PFSK-1 (cell line): ENCODE measurements at regions not wholly inside any gene's neighbourhood (a gene's known extent, or its start where the extent isn't known, plus 50 kb on each side); places are given as distances from the start of the nearest gene placed in this dataset.

Source experiments
- FOXP2 ChIP-seq: optimal IDR thresholded peaks from 2 replicates; pipeline ENCODE3; 2011; ENCODE audit warnings: borderline replicate concordance, control low read depth, inconsistent platforms; ENCODE audit not compliant: insufficient read depth; ENCODE audit errors: extremely low read length, extremely low read depth
- POLR2AphosphoS5 ChIP-seq: IDR thresholded peaks from 2 replicates; pipeline ENCODE4 v1.6.1; 2012; ENCODE audit warnings: low read depth, mild to moderate bottlenecking, control low read depth, low read length, moderate library complexity
- SIN3A ChIP-seq: IDR thresholded peaks from 2 replicates; pipeline ENCODE4 v1.6.1; 2012; ENCODE audit warnings: mild to moderate bottlenecking, low read length, moderate library complexity, borderline replicate concordance; ENCODE audit not compliant: insufficient read depth
- TAF1 ChIP-seq: IDR thresholded peaks from 2 replicates; pipeline ENCODE4 v1.6.1; 2012; ENCODE audit warnings: low read length, control low read depth, borderline replicate concordance; ENCODE audit not compliant: insufficient read depth
- TF ChIP-seq, protein P1 (sequence below), 2 experiments: IDR thresholded peaks; 2 replicates each; pipeline versions ENCODE4 v1.6.1 to v1.8.0; 2011 to 2012; ENCODE audit warnings: low read depth in 2 of 2, low read length in 2 of 2, control low read depth in 1 of 2, inconsistent platforms in 1 of 2, mild to moderate bottlenecking in 1 of 2, moderate library complexity in 1 of 2; ENCODE audit not compliant: insufficient read depth in 1 of 2

DNA sequence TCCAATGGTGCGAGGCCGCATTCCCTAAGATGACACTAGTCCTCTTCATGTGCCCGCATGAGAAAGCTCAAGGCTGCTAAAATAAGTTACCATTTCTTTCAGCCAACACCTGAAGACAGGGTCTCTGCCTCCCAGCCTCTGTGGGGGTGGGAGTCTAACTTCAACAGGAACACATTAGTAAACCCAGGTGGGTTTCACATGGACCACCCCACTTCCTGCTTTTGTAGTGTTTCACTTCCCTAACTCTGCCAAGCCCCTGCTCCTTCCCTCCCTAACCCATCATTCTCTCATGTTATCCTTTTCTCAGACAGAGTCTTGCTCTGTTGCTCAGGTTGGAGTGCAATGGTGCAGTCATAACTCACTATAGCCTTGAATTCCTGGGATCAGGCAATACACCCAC lies 783.6 kb downstream of the UQCRFS1 start:
- TF ChIP-seq FOXP2: no peak
- TF ChIP-seq POLR2AphosphoS5: no peak
- no peak for TF ChIP-seq TAF1
- no peak for TF ChIP-seq SIN3A
- TF ChIP-seq, protein P1, sequence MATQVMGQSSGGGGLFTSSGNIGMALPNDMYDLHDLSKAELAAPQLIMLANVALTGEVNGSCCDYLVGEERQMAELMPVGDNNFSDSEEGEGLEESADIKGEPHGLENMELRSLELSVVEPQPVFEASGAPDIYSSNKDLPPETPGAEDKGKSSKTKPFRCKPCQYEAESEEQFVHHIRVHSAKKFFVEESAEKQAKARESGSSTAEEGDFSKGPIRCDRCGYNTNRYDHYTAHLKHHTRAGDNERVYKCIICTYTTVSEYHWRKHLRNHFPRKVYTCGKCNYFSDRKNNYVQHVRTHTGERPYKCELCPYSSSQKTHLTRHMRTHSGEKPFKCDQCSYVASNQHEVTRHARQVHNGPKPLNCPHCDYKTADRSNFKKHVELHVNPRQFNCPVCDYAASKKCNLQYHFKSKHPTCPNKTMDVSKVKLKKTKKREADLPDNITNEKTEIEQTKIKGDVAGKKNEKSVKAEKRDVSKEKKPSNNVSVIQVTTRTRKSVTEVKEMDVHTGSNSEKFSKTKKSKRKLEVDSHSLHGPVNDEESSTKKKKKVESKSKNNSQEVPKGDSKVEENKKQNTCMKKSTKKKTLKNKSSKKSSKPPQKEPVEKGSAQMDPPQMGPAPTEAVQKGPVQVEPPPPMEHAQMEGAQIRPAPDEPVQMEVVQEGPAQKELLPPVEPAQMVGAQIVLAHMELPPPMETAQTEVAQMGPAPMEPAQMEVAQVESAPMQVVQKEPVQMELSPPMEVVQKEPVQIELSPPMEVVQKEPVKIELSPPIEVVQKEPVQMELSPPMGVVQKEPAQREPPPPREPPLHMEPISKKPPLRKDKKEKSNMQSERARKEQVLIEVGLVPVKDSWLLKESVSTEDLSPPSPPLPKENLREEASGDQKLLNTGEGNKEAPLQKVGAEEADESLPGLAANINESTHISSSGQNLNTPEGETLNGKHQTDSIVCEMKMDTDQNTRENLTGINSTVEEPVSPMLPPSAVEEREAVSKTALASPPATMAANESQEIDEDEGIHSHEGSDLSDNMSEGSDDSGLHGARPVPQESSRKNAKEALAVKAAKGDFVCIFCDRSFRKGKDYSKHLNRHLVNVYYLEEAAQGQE (IDR thresholded peaks at IDR 0.05; ENCODE audit: insufficient read depth in 1 of 2, low read depth in 2 of 2, low read length in 2 of 2): no peak

DNA sequence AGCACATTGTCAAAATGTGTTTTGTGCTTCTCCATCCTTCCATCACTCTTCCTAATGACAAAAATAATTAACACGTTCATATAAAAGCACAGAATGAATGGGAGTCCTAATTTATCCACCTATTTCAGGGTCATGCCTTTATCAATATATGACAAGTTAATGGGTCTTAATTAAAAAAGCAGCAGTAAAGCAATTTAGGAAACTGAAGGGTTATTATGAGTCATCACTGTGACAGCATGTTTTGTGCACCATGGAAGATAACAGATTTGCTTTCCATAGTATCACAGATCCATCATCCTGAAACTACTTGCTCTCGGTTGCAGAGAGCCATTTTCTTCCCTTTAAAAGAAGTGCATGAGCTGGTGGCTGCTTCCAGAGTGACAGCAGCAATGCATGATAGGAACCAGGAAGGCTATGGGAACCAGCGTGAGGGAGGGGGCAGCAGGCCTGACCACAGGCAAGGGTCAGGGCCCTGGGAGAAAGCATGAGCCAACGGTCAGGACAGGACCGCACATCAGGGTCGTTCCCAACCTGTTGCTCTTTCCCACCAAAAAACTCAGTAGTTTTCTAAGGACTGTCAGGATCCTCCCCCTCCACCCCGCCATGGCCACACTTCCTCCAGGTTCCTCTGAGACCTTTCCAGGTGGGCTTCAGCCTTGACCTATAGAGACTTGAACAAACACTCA lies 784.1 kb downstream of the UQCRFS1 start:
- no peak for TF ChIP-seq POLR2AphosphoS5
- TF ChIP-seq FOXP2: no peak
- TF ChIP-seq, protein P1 (IDR thresholded peaks at IDR 0.05; ENCODE audit: insufficient read depth in 1 of 2, low read depth in 2 of 2, low read length in 2 of 2): no peak
- TF ChIP-seq SIN3A: no peak
- TF ChIP-seq TAF1: no peak

DNA sequence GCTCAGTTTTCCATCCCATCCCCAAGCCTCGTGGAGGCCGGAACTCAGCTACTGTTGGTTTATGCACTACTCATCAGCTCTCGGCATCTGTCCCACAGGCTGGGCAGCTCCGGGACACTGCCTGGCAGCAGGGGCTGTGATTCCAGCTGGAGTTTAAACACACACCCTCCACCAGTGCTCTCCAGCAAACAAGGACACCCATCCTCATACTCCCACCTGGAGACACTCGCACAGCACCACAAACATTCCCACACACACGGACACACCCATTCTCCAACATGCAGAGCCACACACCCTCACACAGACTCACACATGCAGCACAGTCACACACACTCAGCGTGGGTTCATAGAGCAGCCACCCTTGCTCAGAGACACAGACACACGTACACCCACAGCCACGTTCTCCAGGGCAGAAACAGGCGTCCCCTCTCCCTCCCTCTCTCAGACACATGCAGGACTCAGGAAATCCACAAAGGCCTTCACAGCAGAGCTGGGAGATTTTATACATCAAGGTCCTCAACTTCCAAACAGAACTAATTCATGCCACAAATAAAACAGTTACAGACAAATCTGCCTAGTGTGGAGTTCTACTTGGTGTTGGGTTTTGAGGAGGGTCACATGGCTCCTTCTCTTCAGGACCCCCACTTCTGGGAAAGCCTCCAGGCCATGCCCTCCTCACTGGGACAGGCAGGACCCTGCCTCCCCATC lies 785.4 kb downstream of the UQCRFS1 start:
- TF ChIP-seq POLR2AphosphoS5 (no peak), TAF1 (no peak), SIN3A (no peak), FOXP2 (no peak)
- TF ChIP-seq, protein P1 (IDR thresholded peaks at IDR 0.05; ENCODE audit: insufficient read depth in 1 of 2, low read depth in 2 of 2, low read length in 2 of 2): no peak

DNA sequence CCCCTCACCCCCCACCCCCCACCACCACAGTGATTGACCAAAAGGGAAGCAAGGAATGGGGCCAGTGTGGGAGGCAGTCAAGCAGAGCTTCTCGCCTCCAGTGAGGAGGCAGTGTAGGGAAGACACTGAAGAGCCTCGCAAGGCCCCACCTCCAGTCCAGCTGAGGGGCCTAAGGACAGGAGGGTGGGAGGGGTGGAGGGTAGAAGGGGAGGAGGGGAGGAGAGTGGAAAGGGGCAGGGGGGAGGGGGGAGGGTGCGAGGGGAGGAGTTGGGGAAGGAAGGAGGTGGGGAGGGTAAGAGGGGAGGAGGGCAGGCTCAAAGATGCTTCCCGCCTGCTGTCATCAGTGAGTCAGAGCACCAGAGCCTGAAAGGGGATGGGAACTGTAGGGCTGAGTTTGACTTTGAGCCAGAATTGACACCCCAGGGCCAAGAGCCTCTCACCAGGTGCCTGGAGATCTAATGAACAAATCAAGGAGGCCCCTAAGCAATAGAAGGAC lies 786.2 kb downstream of the UQCRFS1 start:
- TF ChIP-seq POLR2AphosphoS5: no peak

DNA sequence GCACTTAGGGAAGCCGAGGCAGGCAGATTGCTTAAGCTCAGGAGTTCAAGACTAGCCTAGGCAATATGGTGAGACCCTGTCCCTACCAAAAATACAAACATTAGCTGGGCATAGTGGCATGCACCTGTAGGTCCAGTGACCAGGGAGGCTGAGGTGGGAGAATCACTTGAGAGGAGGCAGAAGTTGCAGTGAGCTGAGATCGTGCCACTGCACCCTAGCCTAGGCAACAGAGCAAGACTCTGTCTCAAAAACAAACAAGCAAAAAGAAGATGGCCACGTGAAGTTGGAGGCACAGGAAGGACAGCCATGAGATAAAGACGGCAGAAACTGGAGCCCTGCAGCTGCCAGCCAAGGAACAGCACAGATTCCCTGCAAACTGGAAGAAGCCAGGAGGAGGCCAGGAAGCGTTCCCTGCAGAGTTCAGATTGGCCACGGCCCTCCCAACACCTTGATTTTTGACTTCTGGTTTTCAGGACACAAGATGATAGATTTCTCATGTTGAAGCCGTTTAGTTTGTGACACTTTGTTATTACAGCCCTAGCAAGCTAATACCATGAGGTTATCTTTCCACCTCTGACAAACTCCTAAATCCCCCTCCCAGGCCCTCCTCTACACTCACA lies 786.7 kb downstream of the UQCRFS1 start:
- no peak for TF ChIP-seq TAF1
- TF ChIP-seq POLR2AphosphoS5: no peak
- no peak for TF ChIP-seq FOXP2
- no peak for TF ChIP-seq SIN3A
- TF ChIP-seq, protein P1 (IDR thresholded peaks at IDR 0.05; ENCODE audit: insufficient read depth in 1 of 2, low read depth in 2 of 2, low read length in 2 of 2): no peak
